DMS153 treated with DMSO at 0.1 percent for 48 hours (cell line): ENCODE measurements at regions not wholly inside any gene's neighbourhood (a gene's known extent, or its start where the extent isn't known, plus 50 kb on each side); places are given as distances from the start of the nearest gene placed in this dataset.

Experiments
- DNase-seq: peaks from one replicate; lab custom pipeline; 2025; ENCODE audit not compliant: unreplicated experiment; lab: John Stamatoyannopoulos, UW

- DNase-seq, result no peak
Measured at GRCh38 chr3:30069056-30069455, 537.3 kb upstream of the TGFBR2 start.

DNA sequence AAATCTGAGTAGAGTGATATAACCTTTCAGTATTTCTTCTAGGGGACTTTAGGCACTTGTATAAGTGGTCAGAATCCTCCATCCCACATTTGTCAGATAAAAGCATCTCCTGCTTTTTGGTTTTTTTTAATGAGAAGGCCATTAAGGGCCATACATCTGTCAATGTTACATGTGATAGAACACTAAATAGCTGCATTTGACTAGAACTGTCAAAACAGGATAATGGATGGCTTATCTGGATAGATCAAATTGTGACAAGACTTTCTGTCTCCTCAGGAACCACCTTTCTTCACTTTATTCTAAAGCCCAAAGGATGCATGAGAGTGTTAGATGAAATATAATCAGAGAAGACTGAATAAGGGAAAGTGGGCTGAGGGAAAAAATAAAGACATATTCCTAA is 533.4 kb upstream of the TGFBR2 start:
- DNase-seq, result no peak

- DNase-seq, result no peak
Measured at GRCh38 chr3:30073622-30074021, 532.8 kb upstream of the TGFBR2 start.

GRCh38 chr3:30075514-30075913 is 530.9 kb upstream of the TGFBR2 start:
- no peak for DNase-seq

- DNase-seq, result no peak
Measured at GRCh38 chr3:30076899-30077298, 529.5 kb upstream of the TGFBR2 start.

DNA sequence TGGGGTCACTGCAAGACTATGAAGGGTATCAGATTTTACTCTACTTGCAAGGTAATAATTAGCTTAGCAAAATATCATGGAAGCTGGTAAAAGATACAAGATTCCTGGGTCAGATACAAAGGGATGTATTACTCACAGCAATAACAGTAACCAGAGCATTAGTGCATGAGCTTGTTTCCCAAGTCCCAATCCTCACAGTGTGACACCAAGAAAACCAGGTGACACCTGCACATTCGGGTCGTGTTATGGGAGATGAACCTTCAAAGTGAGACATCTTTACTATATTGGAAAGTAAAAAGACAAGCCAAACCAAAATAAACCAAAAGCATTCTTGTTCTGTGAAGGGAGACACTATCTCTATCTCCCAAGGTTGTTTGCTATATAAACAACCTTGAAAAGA is 528.7 kb upstream of the TGFBR2 start:
- no peak for DNase-seq

DNA sequence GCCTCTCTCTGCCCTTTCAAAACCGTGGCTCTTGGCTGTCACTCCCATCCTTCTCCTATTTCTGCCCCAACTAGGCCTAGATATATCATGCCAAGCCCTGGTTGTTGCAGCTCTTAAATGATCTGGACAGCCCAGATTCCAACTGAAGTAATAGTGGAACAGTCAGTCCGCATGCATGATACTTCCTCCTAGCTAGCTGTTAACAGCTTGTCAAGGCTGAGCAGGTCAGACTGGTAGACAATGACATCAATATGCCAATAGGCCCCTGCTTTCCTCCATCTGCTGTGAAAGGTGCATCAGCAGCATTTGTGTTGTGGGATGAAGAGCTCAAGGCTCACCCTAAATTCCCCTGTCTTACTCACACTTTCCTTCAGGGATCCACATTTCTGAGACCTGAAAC is 527.7 kb upstream of the TGFBR2 start:
- no peak for DNase-seq

DNA sequence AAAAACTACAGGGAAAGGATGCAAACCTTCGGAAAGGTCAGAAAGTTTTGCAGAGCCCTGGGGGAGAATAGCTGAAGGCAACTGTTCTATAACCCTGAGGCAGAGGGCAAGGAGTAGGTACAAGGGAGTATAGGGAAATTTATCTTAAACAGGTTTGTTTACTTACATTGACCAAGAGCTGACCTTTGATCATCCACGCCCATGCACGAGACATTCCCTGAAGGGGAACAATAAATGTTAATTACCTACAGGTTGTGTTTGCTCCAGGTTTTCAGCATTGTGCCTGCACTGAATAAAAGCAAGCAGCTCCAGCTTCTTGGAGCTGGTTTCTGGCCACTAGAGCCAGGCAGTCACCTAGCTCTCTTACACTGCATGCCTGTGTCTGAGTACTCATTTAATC is 524.5 kb upstream of the TGFBR2 start:
- DNase-seq, result no peak

- DNase-seq, result no peak
Measured at GRCh38 chr3:30082652-30083051, 523.7 kb upstream of the TGFBR2 start.

DNA sequence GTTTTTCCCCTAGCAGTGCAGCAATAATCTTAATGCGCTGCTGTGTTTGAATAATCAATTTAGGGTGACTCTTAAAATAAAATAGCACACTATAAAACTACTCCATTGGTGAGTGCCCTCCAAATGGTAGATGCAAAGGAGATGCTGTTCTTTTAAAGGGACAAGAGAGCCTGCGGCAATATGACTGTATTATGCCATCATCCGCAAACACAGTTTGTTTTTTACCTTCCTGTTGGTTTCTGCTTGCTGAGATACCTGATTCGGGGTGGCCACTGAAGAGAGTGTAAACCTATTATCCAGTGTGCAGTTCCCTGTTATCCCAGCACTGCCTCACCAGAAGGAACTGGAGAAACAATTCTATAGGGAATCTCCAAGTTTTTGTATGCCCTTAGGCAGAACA is 523.1 kb upstream of the TGFBR2 start:
- DNase-seq, result no peak

- DNase-seq, result no peak
Measured at GRCh38 chr3:30084316-30084715, 522.1 kb upstream of the TGFBR2 start.

- no peak for DNase-seq
Measured at GRCh38 chr3:30084971-30085403, 521.4 kb upstream of the TGFBR2 start.

DNA sequence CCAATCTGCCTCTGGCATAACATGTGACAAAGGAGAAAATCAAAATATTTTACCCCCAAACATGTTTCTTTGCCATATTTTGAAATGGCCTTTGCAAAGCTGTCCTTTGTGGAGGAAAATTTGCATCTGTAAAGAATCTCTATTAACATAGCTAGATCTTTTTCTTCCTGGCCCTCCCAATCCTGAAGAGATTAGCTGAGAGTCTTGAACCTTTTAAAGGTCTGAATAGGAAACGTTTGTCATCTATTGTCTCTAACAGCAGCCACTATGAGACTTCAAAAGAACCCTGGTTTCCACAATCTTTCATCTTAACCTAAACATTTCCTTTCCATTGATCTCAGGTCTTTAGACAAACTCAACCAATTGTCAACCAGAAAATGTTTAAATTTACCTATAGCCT is 520.9 kb upstream of the TGFBR2 start:
- DNase-seq, result no peak

- no peak for DNase-seq
Measured at GRCh38 chr3:30091686-30092085, 514.7 kb upstream of the TGFBR2 start.

DNA sequence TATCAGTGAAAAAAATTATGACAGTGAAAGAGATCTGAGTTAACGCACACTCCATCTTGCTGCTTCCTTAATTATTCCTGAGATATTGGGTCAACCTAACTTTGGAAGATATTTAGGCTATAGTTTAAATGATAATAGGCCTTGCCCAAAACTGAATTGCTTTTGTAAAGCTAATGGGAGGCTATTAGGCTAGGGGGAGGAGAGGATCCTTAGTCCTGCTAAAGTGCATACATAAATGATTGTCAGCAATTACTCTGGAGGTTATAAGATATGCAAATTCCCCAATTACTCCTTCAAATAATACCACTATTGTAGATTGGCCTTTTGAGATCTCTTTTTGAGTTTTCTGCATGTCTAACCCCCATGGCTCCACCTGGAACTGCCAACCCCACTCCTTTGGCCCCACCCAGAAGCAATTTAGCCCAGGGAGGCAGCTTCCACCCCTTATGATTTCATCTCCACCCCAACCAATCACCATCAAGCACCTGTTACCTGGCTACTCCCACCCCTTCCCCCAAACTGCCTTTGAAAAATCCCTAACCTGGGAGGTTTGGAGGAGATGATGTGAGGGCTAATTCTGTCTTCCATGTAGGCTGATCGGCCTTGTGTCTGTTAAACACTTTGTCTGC is 509.3 kb upstream of the TGFBR2 start:
- no peak for DNase-seq

GRCh38 chr3:30098243-30098642 is 508.2 kb upstream of the TGFBR2 start:
- no peak for DNase-seq

GRCh38 chr3:30098653-30099455 is 507.5 kb upstream of the TGFBR2 start:
- DNase-seq, result no peak

GRCh38 chr3:30102356-30102755 is 504.0 kb upstream of the TGFBR2 start:
- DNase-seq, result no peak

GRCh38 chr3:30103186-30103585 is 503.2 kb upstream of the TGFBR2 start:
- DNase-seq, result no peak

DNA sequence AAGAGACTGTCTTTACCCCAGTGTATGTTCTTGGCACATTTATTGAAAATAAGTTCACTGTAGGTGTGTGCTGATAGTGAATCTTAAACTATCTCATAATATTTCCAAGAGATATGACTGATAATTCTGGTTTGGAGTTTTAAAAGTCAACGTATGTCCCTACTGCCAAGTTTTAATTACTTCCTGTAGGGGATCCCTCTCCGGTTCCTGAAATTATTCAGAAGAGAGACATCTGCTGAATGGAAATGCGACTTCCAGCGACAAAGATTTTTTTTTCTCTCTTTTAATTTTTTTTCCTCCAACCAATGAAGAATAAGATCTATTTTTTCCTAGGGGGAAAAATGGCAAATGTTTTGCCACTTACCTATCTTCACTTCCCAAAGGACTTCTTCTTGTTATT is 498.9 kb upstream of the TGFBR2 start:
- no peak for DNase-seq

GRCh38 chr3:30112411-30112810 is 494.0 kb upstream of the TGFBR2 start:
- DNase-seq, result no peak

DNA sequence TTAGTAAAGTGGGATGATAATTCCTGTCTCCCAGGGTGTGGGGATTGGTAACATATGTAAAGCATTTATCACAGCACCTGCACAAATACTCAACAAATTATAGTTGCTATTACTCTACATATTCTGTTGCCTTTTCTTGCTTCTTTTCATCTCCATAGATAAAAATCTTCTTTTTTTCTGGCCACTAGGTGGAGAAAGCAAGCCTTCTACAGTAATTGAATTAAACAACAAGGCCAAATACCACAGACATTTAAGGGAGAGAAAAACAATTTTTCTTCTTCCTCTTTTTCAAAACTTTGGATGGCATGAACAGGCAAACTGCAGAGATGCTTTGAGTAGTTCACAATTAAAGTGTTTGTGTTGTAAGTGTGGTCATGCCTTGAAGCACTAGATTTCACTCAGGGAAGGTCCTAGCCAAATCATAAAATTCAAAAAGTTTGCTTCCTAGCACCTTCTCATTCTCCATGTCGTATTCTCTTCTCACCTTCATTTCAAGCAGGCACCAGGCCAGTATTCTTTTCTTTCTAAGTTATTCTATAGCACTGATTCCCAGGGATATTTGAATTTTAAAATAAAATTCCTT is 493.4 kb upstream of the TGFBR2 start:
- peak; percentile 23 for DNase-seq
